ENCODE measurements at regions not wholly inside any gene's neighbourhood (a gene's known extent, or its start where the extent isn't known, plus 50 kb on each side); places are given as distances from the start of the nearest gene placed in this dataset.

GRCh38 chr5:160923411-160923810, 71.4 kb upstream of the ATP10B start:
- TF ChIP-seq POLR2AphosphoS5 (IDR thresholded peaks at IDR 0.05) = no peak
- no peak for TF ChIP-seq CTCF (IDR thresholded peaks at IDR 0.05 in 8 of 11, conservative IDR thresholded peaks at IDR 0.05 in 3 of 11)
- no peak for TF ChIP-seq POLR2A (IDR thresholded peaks at IDR 0.05)

Measured in spleen (tissue), 7 donors.